Liver (tissue), 8 donors: ENCODE measurements at regions not wholly inside any gene's neighbourhood (a gene's known extent, or its start where the extent isn't known, plus 50 kb on each side); places are given as distances from the start of the nearest gene placed in this dataset.
A peak's percentile ranks its signal among the peaks of the same experiment; 100 is the strongest.

ENCODE experiments used
- DNase-seq: peaks from one replicate; pipeline ENCODE4 v3.0.0-alpha.2; 2017; ENCODE audit warnings: low spot score
- H3K27ac ChIP-seq, 2 donors: one replicate each; pipeline ENCODE4 v1.7.0; 2013; ENCODE audit warnings: inconsistent platforms in 2 of 2, low read length in 2 of 2, control low read depth in 1 of 2, low read depth in 1 of 2, mild to moderate bottlenecking in 1 of 2
- H3K27me3 ChIP-seq, 4 donors: one replicate each; pipeline versions ENCODE4 v1.6.1 to v1.7.0; 2013; ENCODE audit warnings: low read length in 3 of 4, inconsistent platforms in 1 of 4, mild to moderate bottlenecking in 1 of 4, moderate library complexity in 1 of 4; ENCODE audit not compliant: control insufficient read depth in 4 of 4, insufficient read depth in 4 of 4
- H3K36me3 ChIP-seq, 4 donors: one replicate each; pipeline versions ENCODE4 v1.6.1 to v1.7.0; 2013; ENCODE audit warnings: low read length in 3 of 4, mild to moderate bottlenecking in 3 of 4, low read depth in 1 of 4, moderate library complexity in 1 of 4; ENCODE audit not compliant: control insufficient read depth in 4 of 4, insufficient read depth in 3 of 4
- H3K4me1 ChIP-seq, 4 donors: one replicate each; pipeline versions ENCODE4 v1.6.1 to v1.7.0; 2013; ENCODE audit warnings: low read length in 3 of 4, mild to moderate bottlenecking in 3 of 4, moderate library complexity in 1 of 4; ENCODE audit not compliant: control insufficient read depth in 4 of 4, insufficient read depth in 4 of 4
- H3K4me3 ChIP-seq, 3 donors: one replicate each; pipeline versions ENCODE4 v1.6.1 to v1.7.0; 2013; ENCODE audit warnings: low read length in 3 of 3, control low read depth in 1 of 3, low read depth in 1 of 3, mild to moderate bottlenecking in 1 of 3
- H3K9ac ChIP-seq, 2 donors: one replicate each; pipeline ENCODE4 v1.7.0; 2013; ENCODE audit warnings: low read length in 2 of 2, mild to moderate bottlenecking in 2 of 2, moderate library complexity in 2 of 2, control low read depth in 1 of 2, low read depth in 1 of 2
- H3K9me3 ChIP-seq, 4 donors: one replicate each; pipeline versions ENCODE4 v1.6.1 to v1.7.0; 2013; ENCODE audit warnings: low read length in 3 of 4; ENCODE audit not compliant: control insufficient read depth in 4 of 4
- EGR1 ChIP-seq, 2 donors: IDR thresholded peaks; 2 replicates each; pipeline ENCODE4 v1.6.1; 2016 to 2018; ENCODE audit warnings: antibody characterized with exemption in 2 of 2, low read depth in 2 of 2
- FOXA1 ChIP-seq: IDR thresholded peaks from 2 replicates; pipeline ENCODE4 v1.6.1; 2016; ENCODE audit warnings: antibody characterized with exemption
- FOXA2 ChIP-seq: IDR thresholded peaks from 2 replicates; pipeline ENCODE4 v1.6.1; 2016; ENCODE audit warnings: antibody characterized with exemption
- GABPA ChIP-seq, 2 donors: IDR thresholded peaks in 1 of 2; conservative IDR thresholded peaks in 1 of 2; 2 replicates each; pipeline ENCODE4 v1.6.1; 2016; ENCODE audit warnings: antibody characterized with exemption in 2 of 2, mild to moderate bottlenecking in 1 of 2, moderate library complexity in 1 of 2
- HNF4A ChIP-seq, 2 donors: conservative IDR thresholded peaks; 2 replicates each; pipeline ENCODE4 v1.6.1; 2016; ENCODE audit warnings: antibody characterized with exemption in 2 of 2, mild to moderate bottlenecking in 2 of 2
- HNF4G ChIP-seq: IDR thresholded peaks from 2 replicates; pipeline ENCODE4 v1.6.1; 2016; ENCODE audit warnings: antibody characterized with exemption
- JUND ChIP-seq, 2 donors: IDR thresholded peaks; 2 replicates each; pipeline ENCODE4 v1.6.1; 2016; ENCODE audit warnings: antibody characterized with exemption in 2 of 2
- MAX ChIP-seq: IDR thresholded peaks from 2 replicates; pipeline ENCODE4 v1.6.1; 2016; ENCODE audit warnings: antibody characterized with exemption
- NR2F2 ChIP-seq: IDR thresholded peaks from 2 replicates; pipeline ENCODE4 v1.6.1; 2016; ENCODE audit warnings: antibody characterized with exemption
- RAD21 ChIP-seq, 2 donors: IDR thresholded peaks; 2 replicates each; pipeline ENCODE4 v1.6.1; 2016; ENCODE audit warnings: antibody characterized with exemption in 2 of 2, mild to moderate bottlenecking in 2 of 2
- RXRA ChIP-seq, 2 donors: IDR thresholded peaks; 2 replicates each; pipeline ENCODE4 v1.6.1; 2017 to 2018; ENCODE audit warnings: antibody characterized with exemption in 2 of 2, mild to moderate bottlenecking in 1 of 2
- SP1 ChIP-seq: IDR thresholded peaks from 2 replicates; pipeline ENCODE4 v1.6.1; 2018; ENCODE audit warnings: antibody characterized with exemption, mild to moderate bottlenecking
- TAF1 ChIP-seq: conservative IDR thresholded peaks from 2 replicates; pipeline ENCODE4 v1.6.1; 2016; ENCODE audit warnings: antibody characterized with exemption, mild to moderate bottlenecking
- YY1 ChIP-seq: IDR thresholded peaks from 2 replicates; pipeline ENCODE4 v1.6.1; 2016; ENCODE audit warnings: antibody characterized with exemption, mild to moderate bottlenecking
- ZBTB33 ChIP-seq: IDR thresholded peaks from 2 replicates; pipeline ENCODE4 v1.6.1; 2016; ENCODE audit warnings: antibody characterized with exemption
- WGBS: extraction: QIAGEN DNeasy Blood & Tissue Kit; methylation state at CpG from one replicate; pipeline ENCODE4 v1.1.7; 2013; 5-methylcytosine and 5-hydroxymethylcytosine counted together
- TF ChIP-seq, protein P1 (sequence below): IDR thresholded peaks from 2 replicates; pipeline ENCODE4 v1.6.1; 2016; ENCODE audit warnings: antibody characterized with exemption
- TF ChIP-seq, protein P2 (sequence below): IDR thresholded peaks from 2 replicates; pipeline ENCODE4 v1.6.1; 2016; ENCODE audit warnings: antibody characterized with exemption, mild to moderate bottlenecking
- TF ChIP-seq, protein P3 (sequence below): fragments of 150-350 bp; IDR thresholded peaks from 2 replicates; pipeline ENCODE4 v1.5.1; 2017; ENCODE audit warnings: improper control_type of control experiment, low read depth, low read length; ENCODE audit not compliant: missing input control
- donor health status: healthy.
- donor health status: healthy.
- donor health status: healthy.
- donor health status: healthy.
- donor health status: healthy.

DNA sequence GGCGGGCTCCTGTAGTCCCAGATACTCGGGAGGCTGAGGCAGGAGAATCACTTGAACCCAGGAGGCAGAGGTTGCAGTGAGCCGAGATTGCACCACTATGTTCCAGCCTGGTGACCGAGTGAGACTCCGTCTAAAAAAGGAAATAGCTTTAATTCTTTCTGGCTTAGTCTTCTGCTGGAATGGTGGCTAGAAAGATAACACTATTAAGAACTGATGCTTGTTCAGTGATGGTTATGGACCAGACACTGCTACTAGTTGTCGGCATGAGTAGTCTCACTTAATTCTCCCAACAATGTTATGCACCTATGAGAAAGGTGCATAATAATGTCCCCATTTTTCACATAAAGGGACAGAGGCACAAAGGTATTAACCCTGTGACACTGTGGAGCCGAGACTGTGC lies 188.7 kb downstream of the HS3ST3A1 start:
- no peaks in the 10 kb centered on the region for H3K9me3 ChIP-seq
- no peak overlapping the region for H3K27ac ChIP-seq
- H3K4me1 ChIP-seq = peaks cover 0 to 25% (median 22%) of the 10 kb centered on the region in 4 donors
- TF ChIP-seq NR2F2 (no peak), HNF4G (no peak), JUND (IDR thresholded peaks at IDR 0.05) (no peak), FOXA2 (no peak), TAF1 (no peak), RXRA (IDR thresholded peaks at IDR 0.05) (no peak), HNF4A (conservative IDR thresholded peaks at IDR 0.05) (no peak), FOXA1 (no peak), GABPA (IDR thresholded peaks at IDR 0.05 in 1 of 2, conservative IDR thresholded peaks at IDR 0.05 in 1 of 2) (no peak), EGR1 (IDR thresholded peaks at IDR 0.05; ENCODE audit: low read depth in 2 of 2) (no peak), YY1 (no peak), SP1 (no peak), RAD21 (IDR thresholded peaks at IDR 0.05) (no peak), MAX (no peak), ZBTB33 (no peak)
- TF ChIP-seq, protein P1, sequence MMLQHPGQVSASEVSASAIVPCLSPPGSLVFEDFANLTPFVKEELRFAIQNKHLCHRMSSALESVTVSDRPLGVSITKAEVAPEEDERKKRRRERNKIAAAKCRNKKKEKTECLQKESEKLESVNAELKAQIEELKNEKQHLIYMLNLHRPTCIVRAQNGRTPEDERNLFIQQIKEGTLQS = no peak
- TF ChIP-seq, protein P2, sequence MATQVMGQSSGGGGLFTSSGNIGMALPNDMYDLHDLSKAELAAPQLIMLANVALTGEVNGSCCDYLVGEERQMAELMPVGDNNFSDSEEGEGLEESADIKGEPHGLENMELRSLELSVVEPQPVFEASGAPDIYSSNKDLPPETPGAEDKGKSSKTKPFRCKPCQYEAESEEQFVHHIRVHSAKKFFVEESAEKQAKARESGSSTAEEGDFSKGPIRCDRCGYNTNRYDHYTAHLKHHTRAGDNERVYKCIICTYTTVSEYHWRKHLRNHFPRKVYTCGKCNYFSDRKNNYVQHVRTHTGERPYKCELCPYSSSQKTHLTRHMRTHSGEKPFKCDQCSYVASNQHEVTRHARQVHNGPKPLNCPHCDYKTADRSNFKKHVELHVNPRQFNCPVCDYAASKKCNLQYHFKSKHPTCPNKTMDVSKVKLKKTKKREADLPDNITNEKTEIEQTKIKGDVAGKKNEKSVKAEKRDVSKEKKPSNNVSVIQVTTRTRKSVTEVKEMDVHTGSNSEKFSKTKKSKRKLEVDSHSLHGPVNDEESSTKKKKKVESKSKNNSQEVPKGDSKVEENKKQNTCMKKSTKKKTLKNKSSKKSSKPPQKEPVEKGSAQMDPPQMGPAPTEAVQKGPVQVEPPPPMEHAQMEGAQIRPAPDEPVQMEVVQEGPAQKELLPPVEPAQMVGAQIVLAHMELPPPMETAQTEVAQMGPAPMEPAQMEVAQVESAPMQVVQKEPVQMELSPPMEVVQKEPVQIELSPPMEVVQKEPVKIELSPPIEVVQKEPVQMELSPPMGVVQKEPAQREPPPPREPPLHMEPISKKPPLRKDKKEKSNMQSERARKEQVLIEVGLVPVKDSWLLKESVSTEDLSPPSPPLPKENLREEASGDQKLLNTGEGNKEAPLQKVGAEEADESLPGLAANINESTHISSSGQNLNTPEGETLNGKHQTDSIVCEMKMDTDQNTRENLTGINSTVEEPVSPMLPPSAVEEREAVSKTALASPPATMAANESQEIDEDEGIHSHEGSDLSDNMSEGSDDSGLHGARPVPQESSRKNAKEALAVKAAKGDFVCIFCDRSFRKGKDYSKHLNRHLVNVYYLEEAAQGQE = no peak
- no peaks in the 10 kb centered on the region for H3K36me3 ChIP-seq
- H3K4me3 ChIP-seq = no peak overlapping the region
- DNase-seq = no peak
- H3K27me3 ChIP-seq = no peaks in the 10 kb centered on the region
- WGBS = 90% methylated on average over 7 of the region's 7 CpGs
- no peak overlapping the region for H3K9ac ChIP-seq

DNA sequence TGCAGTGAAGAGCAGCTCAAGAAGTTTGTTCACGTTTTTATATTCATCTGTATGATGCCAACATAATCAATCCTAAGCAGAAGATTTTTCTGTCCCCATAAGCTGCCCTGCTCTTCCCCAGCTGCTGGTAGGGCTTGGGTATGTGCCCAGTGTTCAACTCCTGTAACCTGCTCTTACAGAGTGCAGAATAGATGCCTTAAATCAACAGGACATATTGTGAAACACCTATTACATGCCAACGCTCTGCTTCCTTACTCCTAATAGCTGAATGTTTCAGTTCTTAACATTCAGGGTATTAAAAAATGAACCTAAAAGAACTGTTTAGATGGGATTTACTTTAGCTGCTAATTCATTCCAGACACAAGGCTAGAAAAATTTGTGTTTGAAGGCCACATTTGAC lies 190.9 kb downstream of the HS3ST3A1 start:
- Histone ChIP-seq H3K9me3 (no peaks in the 10 kb centered on the region), H3K27me3 (no peaks in the 10 kb centered on the region), H3K4me3 (no peak overlapping the region), H3K9ac (peak overlapping the region in 1 of 2 donors; percentile 56), H3K36me3 (no peaks in the 10 kb centered on the region), H3K27ac (peak overlapping the region; percentile 81 to 83), H3K4me1 (peaks cover 0 to 24% (median 23%) of the 10 kb centered on the region in 4 donors)
- WGBS = 15% methylated on average over 2 of the region's 2 CpGs
- DNase-seq = no peak
- TF ChIP-seq ZBTB33 (peak; percentile 27), JUND (IDR thresholded peaks at IDR 0.05) (peak; percentile 27 to 85), MAX (peak; percentile 74), SP1 (peak; percentile 89), HNF4A (conservative IDR thresholded peaks at IDR 0.05) (peak; percentile 77 to 79), HNF4G (no peak), RXRA (IDR thresholded peaks at IDR 0.05) (peak; percentile 91 to 92), FOXA1 (peak; percentile 93), GABPA (IDR thresholded peaks at IDR 0.05 in 1 of 2, conservative IDR thresholded peaks at IDR 0.05 in 1 of 2) (no peak), RAD21 (IDR thresholded peaks at IDR 0.05) (peak; percentile 38 to 51), EGR1 (IDR thresholded peaks at IDR 0.05; ENCODE audit: low read depth in 2 of 2) (peak in 1 of 2 donors; percentile 58), YY1 (peak; percentile 57)
- TF ChIP-seq, protein P3, sequence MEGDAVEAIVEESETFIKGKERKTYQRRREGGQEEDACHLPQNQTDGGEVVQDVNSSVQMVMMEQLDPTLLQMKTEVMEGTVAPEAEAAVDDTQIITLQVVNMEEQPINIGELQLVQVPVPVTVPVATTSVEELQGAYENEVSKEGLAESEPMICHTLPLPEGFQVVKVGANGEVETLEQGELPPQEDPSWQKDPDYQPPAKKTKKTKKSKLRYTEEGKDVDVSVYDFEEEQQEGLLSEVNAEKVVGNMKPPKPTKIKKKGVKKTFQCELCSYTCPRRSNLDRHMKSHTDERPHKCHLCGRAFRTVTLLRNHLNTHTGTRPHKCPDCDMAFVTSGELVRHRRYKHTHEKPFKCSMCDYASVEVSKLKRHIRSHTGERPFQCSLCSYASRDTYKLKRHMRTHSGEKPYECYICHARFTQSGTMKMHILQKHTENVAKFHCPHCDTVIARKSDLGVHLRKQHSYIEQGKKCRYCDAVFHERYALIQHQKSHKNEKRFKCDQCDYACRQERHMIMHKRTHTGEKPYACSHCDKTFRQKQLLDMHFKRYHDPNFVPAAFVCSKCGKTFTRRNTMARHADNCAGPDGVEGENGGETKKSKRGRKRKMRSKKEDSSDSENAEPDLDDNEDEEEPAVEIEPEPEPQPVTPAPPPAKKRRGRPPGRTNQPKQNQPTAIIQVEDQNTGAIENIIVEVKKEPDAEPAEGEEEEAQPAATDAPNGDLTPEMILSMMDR = no peak
- TF ChIP-seq, protein P1 = peak; percentile 52
